WTC11 (cell line): ENCODE measurements at regions not wholly inside any gene's neighbourhood (a gene's known extent, or its start where the extent isn't known, plus 50 kb on each side); places are given as distances from the start of the nearest gene placed in this dataset.

Source experiments
- ATAC-seq: fragments of 200-7000 bp; cut with Tn5 transposase; 2 replicates; pipeline ENCODE4 v1.10.0; 2021; ENCODE audit warnings: mild to moderate bottlenecking, moderate library complexity
- CTCF ChIA-PET: fragments of 300-600 bp; sonication (Branson Sonifier 250); formaldehyde crosslinking; loops from one replicate; lab custom pipeline; 2021; ENCODE audit warnings: antibody characterized with exemption; lab: Charles Lee
- POLR2A ChIA-PET: fragments of 350-600 bp; sonication (Branson Sonifier 250); formaldehyde crosslinking; loops from one replicate; lab custom pipeline; 2021; ENCODE audit warnings: antibody characterized with exemption; lab: Charles Lee
- DNase-seq: peaks from one replicate; pipeline ENCODE4 v3.0.0; 2021; ENCODE audit warnings: low spot score
- H3K27ac Mint-ChIP-seq: 2 replicates; pipeline ENCODE4 v1.8.0; 2021; ENCODE audit warnings: mixed read lengths
- H3K27me3 Mint-ChIP-seq: 2 replicates; pipeline ENCODE4 v1.8.0; 2021; ENCODE audit warnings: low read depth, mild to moderate bottlenecking, moderate library complexity, mixed read lengths
- H3K36me3 Mint-ChIP-seq: 2 replicates; pipeline ENCODE4 v1.8.0; 2021; ENCODE audit warnings: mixed read lengths
- H3K4me1 Mint-ChIP-seq: 2 replicates; pipeline ENCODE4 v1.8.0; 2022; ENCODE audit warnings: mixed read lengths
- H3K4me3 Mint-ChIP-seq: 2 replicates; pipeline ENCODE4 v1.8.0; 2021; ENCODE audit warnings: mild to moderate bottlenecking, moderate library complexity, mixed read lengths
- H3K9me3 Mint-ChIP-seq: 2 replicates; pipeline ENCODE4 v1.8.0; 2021; ENCODE audit warnings: mixed read lengths
- ESRRA ChIP-seq: sonication (generic); formaldehyde crosslinking; IDR thresholded peaks from 2 replicates; pipeline ENCODE4 v1.8.1; 2022; ENCODE audit warnings: mild to moderate bottlenecking, missing genetic modification reagents, borderline replicate concordance
- FOXP1 ChIP-seq: sonication (generic); formaldehyde crosslinking; IDR thresholded peaks from 2 replicates; pipeline ENCODE4 v1.8.0; 2022; ENCODE audit warnings: missing genetic modification reagents, mild to moderate bottlenecking, moderate library complexity, borderline replicate concordance
- HMGA2 ChIP-seq: fragments of 250-450 bp; sonication (Bioruptor Pico); IDR thresholded peaks from 2 replicates; pipeline ENCODE4 v1.4.0; 2021; ENCODE audit warnings: mild to moderate bottlenecking, moderate library complexity
- KAT7 ChIP-seq: sonication (generic); formaldehyde crosslinking; IDR thresholded peaks from 2 replicates; pipeline ENCODE4 v1.8.1; 2023; ENCODE audit warnings: missing genetic modification reagents, mild to moderate bottlenecking, borderline replicate concordance
- MYBL2 ChIP-seq: sonication (generic); formaldehyde crosslinking; IDR thresholded peaks from 2 replicates; pipeline ENCODE4 v1.8.1; 2023; ENCODE audit warnings: mild to moderate bottlenecking, moderate library complexity, missing genetic modification reagents
- NR2C2 ChIP-seq: sonication (generic); formaldehyde crosslinking; IDR thresholded peaks from 2 replicates; pipeline ENCODE4 v1.8.0; 2022; ENCODE audit warnings: mild to moderate bottlenecking, missing genetic modification reagents
- ZNF138 ChIP-seq: sonication (generic); formaldehyde crosslinking; conservative IDR thresholded peaks from 2 replicates; pipeline ENCODE4 v1.8.1; 2022; ENCODE audit warnings: mild to moderate bottlenecking, moderate library complexity, missing genetic modification reagents
- ZNF263 ChIP-seq: sonication (generic); formaldehyde crosslinking; IDR thresholded peaks from 2 replicates; pipeline ENCODE4 v1.8.1; 2022; ENCODE audit warnings: low read depth, mild to moderate bottlenecking, moderate library complexity, missing genetic modification reagents
- ZNF317 ChIP-seq: sonication (generic); formaldehyde crosslinking; IDR thresholded peaks from 2 replicates; pipeline ENCODE4 v1.8.1; 2023; ENCODE audit warnings: low read depth, mild to moderate bottlenecking, moderate library complexity, missing genetic modification reagents, borderline replicate concordance
- ZNF416 ChIP-seq: fragments of 250-450 bp; sonication (Bioruptor Pico); IDR thresholded peaks from 2 replicates; pipeline ENCODE4 v1.9.0; 2021; ENCODE audit warnings: mild to moderate bottlenecking, inconsistent platforms
- TF ChIP-seq, protein P1 (sequence below): sonication (generic); formaldehyde crosslinking; IDR thresholded peaks from 2 replicates; pipeline ENCODE4 v1.8.0; 2023; ENCODE audit warnings: missing genetic modification reagents
- TF ChIP-seq, protein P2 (sequence below): fragments of 200-600 bp; IDR thresholded peaks from 2 replicates; pipeline ENCODE4 v1.8.0; 2022; ENCODE audit warnings: antibody characterized with exemption
- TF ChIP-seq, protein P3 (sequence below): sonication (generic); formaldehyde crosslinking; IDR thresholded peaks from 2 replicates; pipeline ENCODE4 v1.8.1; 2022; ENCODE audit warnings: missing genetic modification reagents, borderline replicate concordance
- TF ChIP-seq, protein P4 (sequence below): sonication (generic); formaldehyde crosslinking; IDR thresholded peaks from 2 replicates; pipeline ENCODE4 v1.8.1; 2023; ENCODE audit warnings: mild to moderate bottlenecking, missing genetic modification reagents, moderate library complexity
- TF ChIP-seq, protein P5 (sequence below): fragments of 250-450 bp; sonication (Bioruptor Pico); IDR thresholded peaks from 2 replicates; pipeline ENCODE4 v1.9.0; 2021; ENCODE audit warnings: moderate library complexity, mild to moderate bottlenecking, inconsistent platforms, borderline replicate concordance
- TF ChIP-seq, protein P6 (sequence below): sonication (generic); formaldehyde crosslinking; IDR thresholded peaks from 2 replicates; pipeline ENCODE4 v1.8.0; 2022; ENCODE audit warnings: mild to moderate bottlenecking, missing genetic modification reagents
- TF ChIP-seq, protein P7 (sequence below): sonication (generic); formaldehyde crosslinking; IDR thresholded peaks from 2 replicates; pipeline ENCODE4 v1.8.1; 2022; ENCODE audit warnings: mild to moderate bottlenecking, moderate library complexity, missing genetic modification reagents

DNA sequence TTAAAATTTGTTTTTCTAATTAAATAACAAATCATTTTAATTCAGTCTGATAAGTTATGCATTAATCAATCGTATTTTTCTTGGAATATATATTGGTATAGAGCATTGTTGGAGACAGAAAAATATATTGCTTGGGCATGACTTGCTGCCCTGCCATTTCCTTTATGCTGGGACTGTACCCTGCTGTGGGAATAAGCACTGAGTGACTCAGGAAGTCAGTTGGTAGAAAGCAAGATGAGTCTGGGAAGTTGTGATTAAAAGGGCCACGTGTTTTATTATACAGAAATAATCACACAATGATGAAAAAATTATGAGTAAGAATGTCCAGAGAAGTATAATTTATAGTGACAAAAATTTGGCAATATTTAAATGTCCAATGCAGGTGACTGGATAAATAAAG, 139.5 kb downstream of the KIF18A start:
- TF ChIP-seq ZNF416 (CRISPR knock-in tag), result no peak
- TF ChIP-seq, protein P1, sequence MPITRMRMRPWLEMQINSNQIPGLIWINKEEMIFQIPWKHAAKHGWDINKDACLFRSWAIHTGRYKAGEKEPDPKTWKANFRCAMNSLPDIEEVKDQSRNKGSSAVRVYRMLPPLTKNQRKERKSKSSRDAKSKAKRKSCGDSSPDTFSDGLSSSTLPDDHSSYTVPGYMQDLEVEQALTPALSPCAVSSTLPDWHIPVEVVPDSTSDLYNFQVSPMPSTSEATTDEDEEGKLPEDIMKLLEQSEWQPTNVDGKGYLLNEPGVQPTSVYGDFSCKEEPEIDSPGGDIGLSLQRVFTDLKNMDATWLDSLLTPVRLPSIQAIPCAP (CRISPR knock-in tag), result no peak
- TF ChIP-seq, protein P2, sequence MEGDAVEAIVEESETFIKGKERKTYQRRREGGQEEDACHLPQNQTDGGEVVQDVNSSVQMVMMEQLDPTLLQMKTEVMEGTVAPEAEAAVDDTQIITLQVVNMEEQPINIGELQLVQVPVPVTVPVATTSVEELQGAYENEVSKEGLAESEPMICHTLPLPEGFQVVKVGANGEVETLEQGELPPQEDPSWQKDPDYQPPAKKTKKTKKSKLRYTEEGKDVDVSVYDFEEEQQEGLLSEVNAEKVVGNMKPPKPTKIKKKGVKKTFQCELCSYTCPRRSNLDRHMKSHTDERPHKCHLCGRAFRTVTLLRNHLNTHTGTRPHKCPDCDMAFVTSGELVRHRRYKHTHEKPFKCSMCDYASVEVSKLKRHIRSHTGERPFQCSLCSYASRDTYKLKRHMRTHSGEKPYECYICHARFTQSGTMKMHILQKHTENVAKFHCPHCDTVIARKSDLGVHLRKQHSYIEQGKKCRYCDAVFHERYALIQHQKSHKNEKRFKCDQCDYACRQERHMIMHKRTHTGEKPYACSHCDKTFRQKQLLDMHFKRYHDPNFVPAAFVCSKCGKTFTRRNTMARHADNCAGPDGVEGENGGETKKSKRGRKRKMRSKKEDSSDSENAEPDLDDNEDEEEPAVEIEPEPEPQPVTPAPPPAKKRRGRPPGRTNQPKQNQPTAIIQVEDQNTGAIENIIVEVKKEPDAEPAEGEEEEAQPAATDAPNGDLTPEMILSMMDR, result no peak
- no peak for TF ChIP-seq ZNF138 (CRISPR knock-in tag)
- TF ChIP-seq, protein P3, sequence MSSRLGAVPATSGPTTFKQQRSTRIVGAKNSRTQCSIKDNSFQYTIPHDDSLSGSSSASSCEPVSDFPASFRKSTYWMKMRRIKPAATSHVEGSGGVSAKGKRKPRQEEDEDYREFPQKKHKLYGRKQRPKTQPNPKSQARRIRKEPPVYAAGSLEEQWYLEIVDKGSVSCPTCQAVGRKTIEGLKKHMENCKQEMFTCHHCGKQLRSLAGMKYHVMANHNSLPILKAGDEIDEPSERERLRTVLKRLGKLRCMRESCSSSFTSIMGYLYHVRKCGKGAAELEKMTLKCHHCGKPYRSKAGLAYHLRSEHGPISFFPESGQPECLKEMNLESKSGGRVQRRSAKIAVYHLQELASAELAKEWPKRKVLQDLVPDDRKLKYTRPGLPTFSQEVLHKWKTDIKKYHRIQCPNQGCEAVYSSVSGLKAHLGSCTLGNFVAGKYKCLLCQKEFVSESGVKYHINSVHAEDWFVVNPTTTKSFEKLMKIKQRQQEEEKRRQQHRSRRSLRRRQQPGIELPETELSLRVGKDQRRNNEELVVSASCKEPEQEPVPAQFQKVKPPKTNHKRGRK, result no peak
- ChIA-PET CTCF (no interaction called here), POLR2A (no interaction called here)
- no peak for DNase-seq
- H3K27me3 Mint-ChIP-seq, result no peaks in the 10 kb centered on the region
- H3K4me3 Mint-ChIP-seq, result no peak overlapping the region
- no peak overlapping the region for H3K27ac Mint-ChIP-seq
- no peak for ATAC-seq
- peaks cover 46% of the 10 kb centered on the region for H3K4me1 Mint-ChIP-seq
- no peaks in the 10 kb centered on the region for H3K9me3 Mint-ChIP-seq
- H3K36me3 Mint-ChIP-seq, result no peaks in the 10 kb centered on the region

DNA sequence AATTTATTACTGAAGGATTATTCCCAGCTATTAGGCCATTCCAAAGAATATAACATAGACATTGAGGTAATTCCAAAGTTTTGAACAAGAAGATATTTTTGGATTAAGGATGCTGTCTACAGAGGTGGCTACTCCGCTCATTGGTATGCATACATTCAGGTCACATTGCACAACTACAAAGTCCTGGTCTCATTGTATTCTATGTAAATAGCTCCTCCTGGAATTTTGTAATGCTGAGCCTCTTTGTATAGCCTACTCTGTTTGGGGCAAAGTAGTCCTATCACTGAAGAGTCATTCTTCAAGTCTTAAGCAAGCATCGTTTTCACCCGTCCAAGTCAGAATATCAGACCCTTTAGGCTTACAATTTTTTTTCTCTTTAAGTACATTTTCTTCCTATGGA, 142.4 kb downstream of the KIF18A start:
- Mint-ChIP-seq H3K36me3 (no peaks in the 10 kb centered on the region), H3K4me1 (peaks cover 63% of the 10 kb centered on the region)
- DNase-seq, result no peak
- CTCF ChIA-PET, result interaction anchor here (0.6 to 2.8 kb wide), 2 partner anchors 248 to 266 kb away, joined by 3 to 13 read pairs; no protein-coding TSS in a partner anchor
- TF ChIP-seq, protein P4, sequence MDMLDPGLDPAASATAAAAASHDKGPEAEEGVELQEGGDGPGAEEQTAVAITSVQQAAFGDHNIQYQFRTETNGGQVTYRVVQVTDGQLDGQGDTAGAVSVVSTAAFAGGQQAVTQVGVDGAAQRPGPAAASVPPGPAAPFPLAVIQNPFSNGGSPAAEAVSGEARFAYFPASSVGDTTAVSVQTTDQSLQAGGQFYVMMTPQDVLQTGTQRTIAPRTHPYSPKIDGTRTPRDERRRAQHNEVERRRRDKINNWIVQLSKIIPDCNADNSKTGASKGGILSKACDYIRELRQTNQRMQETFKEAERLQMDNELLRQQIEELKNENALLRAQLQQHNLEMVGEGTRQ (CRISPR knock-in tag), result no peak
- TF ChIP-seq, all 79 proteins: peak for 0
- ATAC-seq, result peak; percentile 75
- Mint-ChIP-seq H3K27me3 (no peaks in the 10 kb centered on the region), H3K9me3 (no peaks in the 10 kb centered on the region), H3K27ac (no peak overlapping the region), H3K4me3 (no peak overlapping the region)
- POLR2A ChIA-PET, result no interaction called here

DNA sequence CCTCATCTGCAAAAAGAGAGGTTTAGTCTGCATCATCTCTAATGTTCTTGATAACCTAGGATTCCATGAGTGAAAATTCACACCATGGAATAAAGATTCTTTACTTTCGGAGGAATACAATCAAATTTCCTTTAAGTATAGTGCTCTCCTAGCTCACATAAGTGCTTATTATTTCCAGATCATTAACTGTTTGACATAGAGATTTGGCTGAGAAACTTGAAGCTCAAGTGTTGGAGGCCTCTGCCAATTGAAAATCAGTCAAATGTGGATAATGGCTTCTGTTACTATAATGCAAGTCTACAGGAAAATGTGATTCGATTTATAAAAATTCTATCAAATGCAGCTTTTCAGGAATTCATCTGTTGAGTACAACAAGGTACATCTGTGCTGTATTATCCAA, 144.6 kb downstream of the KIF18A start:
- CTCF ChIA-PET, result interaction anchor here (2.1 to 2.8 kb wide), 2 partner anchors 13 to 264 kb away, joined by 5 to 13 read pairs; no protein-coding TSS in a partner anchor
- no peaks in the 10 kb centered on the region for H3K9me3 Mint-ChIP-seq
- no peaks in the 10 kb centered on the region for H3K36me3 Mint-ChIP-seq
- no peak overlapping the region for H3K27ac Mint-ChIP-seq
- POLR2A ChIA-PET, result no interaction called here
- no peak for TF ChIP-seq MYBL2 (CRISPR knock-in tag)
- TF ChIP-seq, protein P5, sequence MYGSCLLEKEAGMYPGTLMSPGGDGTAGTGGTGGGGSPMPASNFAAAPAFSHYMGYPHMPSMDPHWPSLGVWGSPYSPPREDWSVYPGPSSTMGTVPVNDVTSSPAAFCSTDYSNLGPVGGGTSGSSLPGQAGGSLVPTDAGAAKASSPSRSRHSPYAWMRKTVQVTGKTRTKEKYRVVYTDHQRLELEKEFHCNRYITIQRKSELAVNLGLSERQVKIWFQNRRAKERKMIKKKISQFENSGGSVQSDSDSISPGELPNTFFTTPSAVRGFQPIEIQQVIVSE (CRISPR knock-in tag), result no peak
- TF ChIP-seq ESRRA (CRISPR knock-in tag), result no peak
- TF ChIP-seq ZNF263 (CRISPR knock-in tag), result no peak
- TF ChIP-seq, all 79 proteins: peak for 0
- Mint-ChIP-seq H3K4me1 (peaks cover 60% of the 10 kb centered on the region), H3K4me3 (no peak overlapping the region; the same call in 1 of the 2 replicates), H3K27me3 (peaks cover 3% of the 10 kb centered on the region)
- ATAC-seq, result no peak
- DNase-seq, result no peak

DNA sequence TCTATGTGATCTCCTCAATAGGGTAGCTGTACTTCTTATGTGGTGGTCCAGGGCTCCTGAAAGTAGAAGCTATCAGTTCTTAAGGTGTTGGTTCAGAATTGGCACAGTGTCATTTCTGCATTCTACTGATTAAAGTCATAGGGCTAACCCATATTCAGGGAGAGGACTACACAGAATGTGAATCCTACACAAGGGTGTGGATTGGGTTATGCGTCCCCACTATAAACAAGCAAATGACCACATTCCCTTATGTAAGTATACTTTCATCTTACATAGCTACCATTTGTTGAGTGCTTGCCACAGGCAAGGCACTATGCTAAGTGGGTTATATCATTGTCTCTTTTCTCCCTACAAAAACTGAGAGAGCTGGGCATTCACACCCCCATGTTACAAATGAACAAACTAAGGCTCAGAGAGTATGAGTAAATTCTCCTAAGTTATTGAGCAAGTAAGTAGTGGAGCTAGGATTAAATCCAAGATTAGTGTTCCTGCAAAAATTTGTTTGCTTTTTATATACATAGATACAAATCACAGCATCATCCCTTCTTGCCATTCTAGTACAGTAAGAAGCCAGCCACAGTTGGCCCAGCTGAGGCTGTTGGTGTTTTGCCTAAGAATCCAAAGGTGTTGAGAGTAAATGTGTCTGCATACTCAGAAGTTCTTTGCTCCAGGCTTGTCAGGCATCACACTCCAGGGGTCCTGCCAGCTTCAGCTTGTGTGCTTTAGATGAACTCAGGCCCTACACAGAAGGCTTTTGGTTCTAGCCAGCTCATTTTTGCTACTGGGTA, 157.8 kb downstream of the KIF18A start:
- Mint-ChIP-seq H3K27me3 (no peaks in the 10 kb centered on the region; the same call in 1 of the 2 replicates), H3K4me1 (peaks cover 8% of the 10 kb centered on the region; the same call in 1 of the 2 replicates), H3K27ac (no peak overlapping the region), H3K36me3 (no peaks in the 10 kb centered on the region), H3K9me3 (peaks cover 3% of the 10 kb centered on the region), H3K4me3 (no peak overlapping the region)
- ChIA-PET POLR2A (no interaction called here), CTCF (interaction anchor here (1.6 kb wide), 1 partner anchor 14 kb away, joined by 5 read pairs; no protein-coding TSS in a partner anchor)
- peak; percentile 21 for DNase-seq
- TF ChIP-seq KAT7 (CRISPR knock-in tag), result no peak
- TF ChIP-seq ZNF317 (CRISPR knock-in tag), result no peak
- TF ChIP-seq, protein P6, sequence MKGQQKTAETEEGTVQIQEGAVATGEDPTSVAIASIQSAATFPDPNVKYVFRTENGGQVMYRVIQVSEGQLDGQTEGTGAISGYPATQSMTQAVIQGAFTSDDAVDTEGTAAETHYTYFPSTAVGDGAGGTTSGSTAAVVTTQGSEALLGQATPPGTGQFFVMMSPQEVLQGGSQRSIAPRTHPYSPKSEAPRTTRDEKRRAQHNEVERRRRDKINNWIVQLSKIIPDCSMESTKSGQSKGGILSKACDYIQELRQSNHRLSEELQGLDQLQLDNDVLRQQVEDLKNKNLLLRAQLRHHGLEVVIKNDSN (CRISPR knock-in tag), result no peak
- TF ChIP-seq, protein P7, sequence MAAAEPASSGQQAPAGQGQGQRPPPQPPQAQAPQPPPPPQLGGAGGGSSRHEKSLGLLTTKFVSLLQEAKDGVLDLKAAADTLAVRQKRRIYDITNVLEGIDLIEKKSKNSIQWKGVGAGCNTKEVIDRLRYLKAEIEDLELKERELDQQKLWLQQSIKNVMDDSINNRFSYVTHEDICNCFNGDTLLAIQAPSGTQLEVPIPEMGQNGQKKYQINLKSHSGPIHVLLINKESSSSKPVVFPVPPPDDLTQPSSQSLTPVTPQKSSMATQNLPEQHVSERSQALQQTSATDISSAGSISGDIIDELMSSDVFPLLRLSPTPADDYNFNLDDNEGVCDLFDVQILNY, result no peak
- TF ChIP-seq HMGA2 (CRISPR knock-in tag), result no peak
- no peak for TF ChIP-seq NR2C2 (CRISPR knock-in tag)
- no peak for TF ChIP-seq FOXP1 (CRISPR knock-in tag)
- no peak for TF ChIP-seq MYBL2 (CRISPR knock-in tag)
- ATAC-seq, result peak; percentile 69
